ENCODE measurements at regions not wholly inside any gene's neighbourhood (a gene's known extent, or its start where the extent isn't known, plus 50 kb on each side); places are given as distances from the start of the nearest gene placed in this dataset.

DNA sequence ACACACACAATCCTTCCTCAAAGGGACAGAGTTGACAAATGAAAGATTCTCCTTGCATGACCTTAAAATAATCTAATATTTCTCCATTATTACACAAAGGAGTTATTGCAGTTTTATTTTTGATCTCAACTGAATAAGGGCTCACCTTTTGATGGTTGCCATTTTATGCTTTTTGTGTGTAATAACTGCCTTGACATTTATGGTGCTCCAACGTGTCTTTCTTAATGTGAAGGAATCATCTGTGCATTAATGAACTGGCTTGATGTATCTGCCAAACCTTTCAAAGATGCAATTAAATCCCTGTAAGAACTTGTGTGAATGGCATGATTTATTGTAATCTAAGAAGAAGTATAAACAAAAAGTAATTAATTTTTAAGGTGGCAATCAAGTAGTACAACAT lies 1519.8 kb upstream of the CDH9 start:
- no peak for DNase-seq

GRCh38 chr5:28557114-28557513 lies 1518.7 kb upstream of the CDH9 start:
- DNase-seq: no peak

- DNase-seq: no peak
Measured at GRCh38 chr5:28549588-28549987, 1511.2 kb upstream of the CDH9 start.

DNA sequence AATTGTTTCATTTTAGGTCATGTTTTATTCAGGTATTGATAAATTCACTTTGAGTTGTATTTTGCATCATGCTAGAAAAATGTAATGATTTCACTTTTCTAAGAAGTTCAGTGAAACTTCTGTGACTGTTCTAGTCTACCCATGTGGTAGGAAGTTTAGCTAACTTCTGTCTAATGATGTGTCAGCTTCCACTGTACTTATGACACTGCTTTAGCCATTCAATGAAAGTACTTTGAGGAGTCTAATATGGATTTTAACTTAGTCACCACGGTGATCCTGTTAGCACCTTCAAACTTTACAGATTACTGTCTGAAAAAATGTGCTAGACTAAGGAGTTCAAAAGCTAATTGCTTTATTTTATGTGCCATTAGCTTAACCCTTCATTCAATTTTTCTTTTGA lies 1510.5 kb upstream of the CDH9 start:
- no peak for DNase-seq

GRCh38 chr5:28544501-28544900 lies 1506.1 kb upstream of the CDH9 start:
- DNase-seq: no peak

DNA sequence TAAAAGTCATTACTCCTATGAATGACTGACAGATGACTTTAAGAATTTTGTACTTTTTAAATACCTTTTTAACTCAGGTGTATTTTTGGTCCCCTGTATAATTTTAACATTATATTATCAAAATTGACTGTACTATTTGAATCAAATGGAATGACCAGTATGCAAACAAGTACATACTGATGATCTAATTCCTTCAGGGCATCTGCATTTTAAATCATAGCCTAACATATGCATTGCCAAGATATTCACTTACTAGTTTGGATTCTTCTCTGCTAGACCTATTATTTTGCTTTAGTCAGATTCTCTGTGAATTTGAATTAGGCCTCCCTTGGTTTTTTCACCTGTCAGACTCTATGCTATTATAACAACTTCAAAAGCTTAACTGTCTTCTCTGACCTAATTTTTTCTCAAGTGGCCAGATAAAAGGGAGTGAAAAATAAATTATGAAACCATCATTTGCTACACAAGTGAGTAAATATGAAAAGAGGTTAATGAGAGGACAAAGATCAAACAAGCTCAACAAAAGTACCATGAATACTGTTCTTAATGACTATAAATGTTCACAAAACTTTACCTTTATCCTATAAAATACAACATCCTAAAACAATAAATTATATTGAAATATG lies 1505.2 kb upstream of the CDH9 start:
- no peak for DNase-seq

- no peak for DNase-seq
Measured at GRCh38 chr5:28542987-28543386, 1504.6 kb upstream of the CDH9 start.

DNA sequence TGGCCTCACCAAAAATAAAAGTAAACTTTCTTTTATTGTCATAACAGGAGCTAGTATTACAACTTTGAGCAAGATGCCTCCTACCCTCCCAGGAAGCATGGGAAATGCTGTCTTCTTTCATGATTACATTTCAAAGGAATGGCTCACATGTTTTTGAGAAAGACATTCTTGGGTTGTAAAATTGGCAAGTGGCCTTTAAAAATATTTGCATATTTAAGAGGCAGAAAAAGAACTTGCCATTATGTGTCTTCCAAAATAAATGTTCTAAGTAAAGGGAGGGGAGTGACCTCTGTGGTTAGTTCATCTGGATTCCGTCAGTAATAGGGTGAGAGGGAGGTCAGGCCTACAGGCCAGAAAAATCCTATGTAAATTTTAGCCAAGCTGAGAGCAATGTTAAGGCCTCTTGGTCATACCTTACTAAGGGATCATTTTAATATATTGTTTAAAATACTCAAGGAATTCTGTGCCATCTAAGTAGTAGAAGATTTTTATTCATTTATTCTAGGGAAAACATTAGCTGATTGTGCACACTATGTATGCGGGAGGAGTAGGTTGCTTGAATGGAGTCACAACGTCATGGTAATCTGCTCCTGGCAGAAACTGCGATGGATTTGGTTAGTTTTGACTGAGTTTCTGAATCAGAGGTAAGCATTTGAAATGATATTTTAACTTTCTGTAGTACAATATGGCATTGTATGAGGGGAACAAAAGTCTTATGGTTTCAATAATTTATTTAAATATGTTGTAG lies 1485.7 kb upstream of the CDH9 start:
- no peak for DNase-seq

DNA sequence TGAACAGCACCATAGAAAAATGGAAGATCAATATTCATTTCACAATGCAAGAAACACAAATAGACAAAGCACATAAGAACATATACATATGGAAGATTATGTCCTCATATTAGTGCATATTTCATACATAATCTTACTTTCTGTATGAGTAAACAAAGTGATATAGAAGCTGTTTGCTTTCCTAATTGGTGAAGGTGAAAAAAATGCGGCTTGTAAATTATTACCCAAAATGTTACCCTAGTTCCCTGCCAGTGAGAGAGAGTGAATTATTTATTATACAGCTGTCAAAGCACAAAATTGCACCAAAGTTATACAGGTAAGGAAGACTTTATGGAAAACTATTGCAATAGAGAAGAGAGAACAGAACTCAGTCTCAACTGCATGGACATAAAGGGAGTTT lies 1485.0 kb upstream of the CDH9 start:
- DNase-seq: no peak

GRCh38 chr5:28517691-28518090 lies 1479.3 kb upstream of the CDH9 start:
- DNase-seq: no peak

- DNase-seq: no peak
Measured at GRCh38 chr5:28516722-28517121, 1478.3 kb upstream of the CDH9 start.

- no peak for DNase-seq
Measured at GRCh38 chr5:28512648-28513047, 1474.3 kb upstream of the CDH9 start.

DNA sequence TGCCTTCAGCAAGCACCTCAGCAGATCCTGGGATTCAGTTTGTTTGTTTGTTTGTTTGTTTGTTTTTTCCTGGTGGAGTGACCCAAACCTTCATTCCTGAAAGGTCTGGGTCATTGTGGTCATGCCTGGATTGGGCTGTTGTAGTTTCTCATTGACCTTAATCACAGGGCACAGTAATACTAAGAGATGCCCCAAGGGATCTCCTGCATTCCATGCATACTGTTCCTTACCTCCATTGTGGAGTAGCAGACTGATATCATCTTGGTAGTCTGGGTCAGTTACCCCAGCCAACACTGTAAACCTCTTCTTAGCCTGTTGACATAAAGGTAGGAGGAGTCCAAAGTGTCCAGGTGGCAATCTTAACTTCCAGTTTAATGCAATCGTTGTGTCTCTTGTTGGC lies 1466.7 kb upstream of the CDH9 start:
- DNase-seq: no peak

DNA sequence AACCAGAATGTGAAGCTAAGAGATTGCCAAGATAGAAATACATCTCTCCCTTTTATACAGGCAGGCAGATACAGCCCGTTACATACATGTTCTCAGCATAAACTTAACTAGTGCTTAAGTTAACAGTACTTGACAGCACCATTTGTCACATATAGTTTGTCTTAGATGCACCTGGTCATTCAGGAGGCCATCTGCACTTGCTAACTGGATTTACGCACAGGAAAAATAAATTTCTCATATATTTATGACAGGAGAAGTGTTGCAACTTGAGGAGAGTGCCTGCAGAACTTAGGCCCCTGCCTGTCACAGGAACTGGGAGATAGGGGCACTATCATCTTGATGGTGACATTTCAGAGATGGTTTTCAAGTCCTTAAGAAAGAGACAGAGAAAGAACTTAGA lies 1462.1 kb upstream of the CDH9 start:
- no peak for DNase-seq

DNA sequence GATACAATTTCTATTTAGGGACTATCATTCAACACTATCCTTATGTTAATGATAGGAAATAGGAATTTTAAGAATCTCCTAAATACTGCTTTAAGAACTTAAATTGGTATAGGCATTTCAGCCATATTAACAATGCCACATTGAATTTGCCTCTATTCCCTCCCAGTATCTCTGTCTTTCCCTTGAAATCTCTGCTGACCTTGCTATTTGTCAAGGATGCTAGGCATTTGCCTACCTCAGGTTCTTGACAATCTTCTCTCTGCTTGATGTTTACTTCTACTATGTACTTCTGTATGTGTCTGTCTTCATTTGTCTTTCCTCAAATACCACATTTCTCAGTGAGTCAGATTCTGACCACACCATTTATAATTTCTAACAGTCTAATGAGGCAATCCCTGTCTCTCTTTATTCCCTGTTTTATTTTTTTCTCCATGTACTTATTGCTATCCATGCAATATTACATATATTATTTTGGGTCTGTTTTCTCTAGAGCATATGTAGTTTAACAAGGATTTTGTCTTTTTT lies 1461.4 kb upstream of the CDH9 start:
- DNase-seq: no peak

DNA sequence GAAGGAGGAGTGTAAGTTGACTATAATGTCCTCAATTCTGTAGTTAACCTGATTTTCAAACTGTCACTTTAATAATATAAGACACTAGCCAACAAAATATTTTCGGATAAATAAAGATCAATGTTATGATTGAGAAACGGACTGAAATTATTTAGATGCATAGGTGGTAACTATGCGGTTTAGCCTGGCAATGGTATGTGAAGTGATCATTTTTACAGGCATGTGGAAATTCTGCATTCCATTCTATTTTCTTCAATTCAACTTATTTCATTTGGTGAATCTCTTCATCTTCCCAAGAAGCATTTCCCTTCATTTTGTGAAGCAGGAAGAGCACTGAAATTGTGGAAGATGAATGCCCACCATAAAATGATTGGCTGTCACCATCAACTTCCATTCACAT lies 1457.5 kb upstream of the CDH9 start:
- no peak for DNase-seq

- no peak for DNase-seq
Measured at GRCh38 chr5:28493456-28493855, 1455.1 kb upstream of the CDH9 start.

DNA sequence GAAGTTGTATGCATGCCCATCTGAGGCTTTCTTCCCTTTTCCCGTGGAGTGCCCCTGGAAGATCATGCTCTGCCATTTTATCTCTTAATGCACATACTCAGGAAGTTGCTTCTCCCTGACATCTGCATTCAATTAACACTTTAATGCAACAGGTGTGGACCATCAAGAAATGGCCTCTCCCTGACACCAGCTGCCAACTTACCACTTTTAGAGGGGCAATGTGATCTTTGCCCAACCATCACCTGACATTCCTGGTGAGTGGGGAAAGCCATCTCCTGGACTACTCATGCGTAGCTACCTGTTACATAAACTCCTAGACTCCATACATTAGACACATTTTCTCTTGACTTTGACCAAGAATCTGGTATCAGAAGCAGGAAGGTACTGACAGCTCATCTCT lies 1450.4 kb upstream of the CDH9 start:
- no peak for DNase-seq

- DNase-seq: no peak
Measured at GRCh38 chr5:28483327-28484025, 1445.1 kb upstream of the CDH9 start.

GRCh38 chr5:28473531-28474107 lies 1435.2 kb upstream of the CDH9 start:
- no peak for DNase-seq

DNA sequence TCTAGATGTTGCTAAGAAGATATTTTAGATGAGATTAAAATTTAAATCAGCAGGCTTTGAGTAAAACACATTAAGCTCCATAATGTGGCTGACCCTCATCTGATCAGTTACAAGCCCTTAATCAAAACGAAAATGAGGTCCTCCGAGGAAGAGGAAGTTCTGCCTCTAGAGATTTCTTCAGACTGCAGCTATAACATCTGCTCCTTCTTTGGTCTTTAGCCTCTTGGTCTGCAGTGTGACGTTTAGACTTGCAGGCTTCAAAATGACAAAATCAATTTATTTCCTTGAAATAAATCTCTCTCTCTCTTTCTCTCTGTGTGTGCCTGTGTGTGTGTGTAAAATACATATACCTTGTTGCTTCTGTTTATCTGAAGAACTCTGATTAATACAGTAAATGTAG lies 1429.8 kb upstream of the CDH9 start:
- DNase-seq: no peak

GRCh38 chr5:28463728-28464127 lies 1425.3 kb upstream of the CDH9 start:
- no peak for DNase-seq

GRCh38 chr5:28451483-28451882 lies 1413.1 kb upstream of the CDH9 start:
- no peak for DNase-seq

GRCh38 chr5:28450997-28451396 lies 1412.6 kb upstream of the CDH9 start:
- no peak for DNase-seq

Measured in T-helper 1 cell (primary cell).